NCI-H774 (cell line): ENCODE measurements at regions not wholly inside any gene's neighbourhood (a gene's known extent, or its start where the extent isn't known, plus 50 kb on each side); places are given as distances from the start of the nearest gene placed in this dataset.
"Not testable (repeated sequence)": the region's sequence is repeated elsewhere in the genome, so short reads cannot be mapped to it uniquely, and the experiment has no call there.

Experiments used
- DNase-seq: peaks from one replicate; lab custom pipeline; 2025; lab: John Stamatoyannopoulos, UW

GRCh38 chr5:107072440-107072839, 598.3 kb downstream of the EFNA5 start:
- DNase-seq: no peak

GRCh38 chr5:107068782-107069181, 602.0 kb downstream of the EFNA5 start:
- DNase-seq: no peak

- no peak for DNase-seq
Measured at GRCh38 chr5:107067395-107067794, 603.3 kb downstream of the EFNA5 start.

- no peak for DNase-seq
Measured at GRCh38 chr5:107063511-107063910, 607.2 kb downstream of the EFNA5 start.

- no peak for DNase-seq
Measured at GRCh38 chr5:107058803-107059202, 611.9 kb downstream of the EFNA5 start.

- DNase-seq: no peak
Measured at GRCh38 chr5:107058235-107058634, 612.5 kb downstream of the EFNA5 start.

GRCh38 chr5:107056278-107056677, 614.5 kb downstream of the EFNA5 start:
- no peak for DNase-seq

- no peak for DNase-seq
Measured at GRCh38 chr5:107047048-107047447, 623.7 kb downstream of the EFNA5 start.

- no peak for DNase-seq
Measured at GRCh38 chr5:107043665-107044064, 627.1 kb downstream of the EFNA5 start.

GRCh38 chr5:107040907-107041306, 629.8 kb downstream of the EFNA5 start:
- no peak for DNase-seq

- DNase-seq: no peak
Measured at GRCh38 chr5:107032629-107033028, 638.1 kb downstream of the EFNA5 start.

- DNase-seq: no peak
Measured at GRCh38 chr5:107028938-107029337, 641.8 kb downstream of the EFNA5 start.

GRCh38 chr5:107025712-107026497, 644.8 kb downstream of the EFNA5 start:
- no peak for DNase-seq

- no peak for DNase-seq
Measured at GRCh38 chr5:107023732-107024131, 647.0 kb downstream of the EFNA5 start.

- DNase-seq: no peak
Measured at GRCh38 chr5:107021575-107021974, 649.2 kb downstream of the EFNA5 start.

GRCh38 chr5:107020626-107021025, 650.1 kb downstream of the EFNA5 start:
- no peak for DNase-seq

- DNase-seq: no peak
Measured at GRCh38 chr5:107017616-107018015, 653.1 kb downstream of the EFNA5 start.

- DNase-seq: no peak
Measured at GRCh38 chr5:107012371-107012770, 658.4 kb downstream of the EFNA5 start.

- no peak for DNase-seq
Measured at GRCh38 chr5:107011605-107012004, 659.1 kb downstream of the EFNA5 start.

- DNase-seq: no peak
Measured at GRCh38 chr5:107010060-107010459, 660.7 kb downstream of the EFNA5 start.

- DNase-seq: no peak
Measured at GRCh38 chr5:107005653-107006052, 665.1 kb downstream of the EFNA5 start.

- no peak for DNase-seq
Measured at GRCh38 chr5:107005161-107005560, 665.6 kb downstream of the EFNA5 start.

GRCh38 chr5:107002115-107002514, 668.6 kb downstream of the EFNA5 start:
- DNase-seq: no peak

- not testable (repeated sequence) for DNase-seq
Measured at GRCh38 chr5:106999506-106999905, 671.2 kb downstream of the EFNA5 start.
